ENCODE measurements at regions not wholly inside any gene's neighbourhood (a gene's known extent, or its start where the extent isn't known, plus 50 kb on each side); places are given as distances from the start of the nearest gene placed in this dataset.

DNA sequence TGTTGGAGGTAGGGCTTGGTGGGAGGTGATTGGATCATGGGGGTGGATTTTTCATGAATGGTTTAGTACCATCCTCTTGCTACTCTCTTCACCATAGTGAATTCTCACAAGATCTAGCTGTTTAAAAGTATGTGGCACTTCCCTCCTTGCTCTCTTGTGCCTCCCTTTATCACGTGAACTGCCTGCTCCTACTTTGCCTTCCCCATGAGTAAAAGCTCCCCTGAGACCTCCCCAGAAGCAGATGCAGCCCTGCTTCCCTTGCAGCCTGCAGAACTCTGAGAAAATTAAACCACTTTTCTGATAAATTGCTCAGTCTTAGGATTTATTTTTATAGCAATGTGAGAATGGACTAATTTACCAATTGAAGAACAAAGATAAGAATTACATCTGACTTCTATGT, 223.1 kb downstream of the RNF144A start:
- TF ChIP-seq, protein P1, sequence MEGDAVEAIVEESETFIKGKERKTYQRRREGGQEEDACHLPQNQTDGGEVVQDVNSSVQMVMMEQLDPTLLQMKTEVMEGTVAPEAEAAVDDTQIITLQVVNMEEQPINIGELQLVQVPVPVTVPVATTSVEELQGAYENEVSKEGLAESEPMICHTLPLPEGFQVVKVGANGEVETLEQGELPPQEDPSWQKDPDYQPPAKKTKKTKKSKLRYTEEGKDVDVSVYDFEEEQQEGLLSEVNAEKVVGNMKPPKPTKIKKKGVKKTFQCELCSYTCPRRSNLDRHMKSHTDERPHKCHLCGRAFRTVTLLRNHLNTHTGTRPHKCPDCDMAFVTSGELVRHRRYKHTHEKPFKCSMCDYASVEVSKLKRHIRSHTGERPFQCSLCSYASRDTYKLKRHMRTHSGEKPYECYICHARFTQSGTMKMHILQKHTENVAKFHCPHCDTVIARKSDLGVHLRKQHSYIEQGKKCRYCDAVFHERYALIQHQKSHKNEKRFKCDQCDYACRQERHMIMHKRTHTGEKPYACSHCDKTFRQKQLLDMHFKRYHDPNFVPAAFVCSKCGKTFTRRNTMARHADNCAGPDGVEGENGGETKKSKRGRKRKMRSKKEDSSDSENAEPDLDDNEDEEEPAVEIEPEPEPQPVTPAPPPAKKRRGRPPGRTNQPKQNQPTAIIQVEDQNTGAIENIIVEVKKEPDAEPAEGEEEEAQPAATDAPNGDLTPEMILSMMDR (IDR thresholded peaks at IDR 0.05), result no peak
- no peak for TF ChIP-seq POLR2A (IDR thresholded peaks at IDR 0.05)
